ENCODE measurements at regions not wholly inside any gene's neighbourhood (a gene's known extent, or its start where the extent isn't known, plus 50 kb on each side); places are given as distances from the start of the nearest gene placed in this dataset.

GRCh38 chr17:17398188-17398942, 78.4 kb upstream of the MED9 start:
- no peak for TF ChIP-seq CTCF (conservative IDR thresholded peaks at IDR 0.05; ENCODE audit: low read depth in 2 of 2)
- no peak for TF ChIP-seq POLR2AphosphoS5 (IDR thresholded peaks at IDR 0.05; ENCODE audit: low read depth)
- TF ChIP-seq EZH2phosphoT487 (IDR thresholded peaks at IDR 0.05; ENCODE audit: unreplicated experiment) = no peak
- TF ChIP-seq EZH2 (IDR thresholded peaks at IDR 0.05; ENCODE audit: low read depth, unreplicated experiment) = no peak
- no peak for TF ChIP-seq ETS1 (IDR thresholded peaks at IDR 0.05)
- TF ChIP-seq REST (IDR thresholded peaks at IDR 0.05; ENCODE audit: unreplicated experiment) = no peak
- no peak for TF ChIP-seq JUNB (IDR thresholded peaks at IDR 0.05; ENCODE audit: unreplicated experiment)
- no peak for TF ChIP-seq CREB1 (CRISPR knock-in tag; IDR thresholded peaks at IDR 0.05; ENCODE audit: low read depth)
- no peak for TF ChIP-seq NANOG (IDR thresholded peaks at IDR 0.05; ENCODE audit: borderline replicate concordance)
- no peak for TF ChIP-seq ZNF331 (CRISPR knock-in tag; IDR thresholded peaks at IDR 0.05; ENCODE audit: low read depth)
- TF ChIP-seq ZNF114 (CRISPR knock-in tag; IDR thresholded peaks at IDR 0.05) = no peak

All from GM23338 (cell line).